ENCODE measurements at regions not wholly inside any gene's neighbourhood (a gene's known extent, or its start where the extent isn't known, plus 50 kb on each side); places are given as distances from the start of the nearest gene placed in this dataset.

GRCh38 chr2:2846332-2847208 lies 515.5 kb upstream of the MYT1L start:
- Histone ChIP-seq H2BK120ac (ENCODE audit: low read depth, low read length) (no peak overlapping the region), H3K27me3 (ENCODE audit: control insufficient read depth, insufficient read depth, low read length) (no peaks in the 10 kb centered on the region), H3K27ac (ENCODE audit: insufficient read depth, low read length) (no peak overlapping the region), H3K14ac (replicated peaks; ENCODE audit: low read depth, low read length) (no peak overlapping the region), H3K4me1 (ENCODE audit: control insufficient read depth, insufficient read depth, low read length) (no peaks in the 10 kb centered on the region), H2BK20ac (ENCODE audit: low read depth, low read length) (no peak overlapping the region), H4K91ac (ENCODE audit: insufficient read depth, low read depth, low read length) (no peak overlapping the region), H3K4ac (ENCODE audit: low read depth, low read length) (no peak overlapping the region), H2AK9ac (replicated peaks; ENCODE audit: low read depth, low read length, poor library complexity) (no peak overlapping the region), H3K4me2 (ENCODE audit: low read depth, low read length) (no peak overlapping the region), H4K5ac (ENCODE audit: low read depth, low read length) (no peak overlapping the region), H3K56ac (ENCODE audit: extremely low read depth, insufficient read depth, low read length) (no peak overlapping the region), H4K20me1 (ENCODE audit: insufficient read depth, low read length) (no peaks in the 10 kb centered on the region), H4K8ac (ENCODE audit: low read depth in 2 of 2, low read length in 2 of 2) (no peak overlapping the region), H2AK5ac (ENCODE audit: low read depth, low read length) (no peak overlapping the region), H3K36me3 (ENCODE audit: control insufficient read depth, insufficient read depth, low read length) (no peaks in the 10 kb centered on the region), H3K4me3 (ENCODE audit: insufficient read depth, low read depth, low read length) (no peak overlapping the region), H2BK5ac (ENCODE audit: low read depth, low read length, poor library complexity, severe bottlenecking) (no peak overlapping the region), H3K79me1 (ENCODE audit: low read depth in 1 of 2, low read length in 2 of 2) (no peaks in the 10 kb centered on the region), H3K18ac (ENCODE audit: low read depth, low read length) (no peak overlapping the region), H3K9ac (ENCODE audit: low read depth, low read length) (no peak overlapping the region), H2BK15ac (ENCODE audit: low read depth, low read length) (no peak overlapping the region), H3K9me3 (ENCODE audit: control insufficient read depth, insufficient read depth, low read length) (peaks cover 60% of the 10 kb centered on the region), H3K9me1 (ENCODE audit: insufficient read depth, low read length) (no peaks in the 10 kb centered on the region), H3K23ac (ENCODE audit: low read depth, low read length) (no peak overlapping the region), H2AFZ (replicated peaks; ENCODE audit: low read length, poor library complexity) (no peak overlapping the region)
- no peak for DNase-seq
- 20% methylated on average over 2 of the region's 17 CpGs; no CpG with 5 or more reads in 1 of the 2 experiments for WGBS, 2 experiments (ENCODE audit: extremely low coverage in 2 of 2, insufficient read length in 1 of 2)
- ATAC-seq (ENCODE audit: low read depth): no peak
- TF ChIP-seq RFX5 (IDR thresholded peaks at IDR 0.05; ENCODE audit: low read depth, low read length) (no peak), POLR2A (IDR thresholded peaks at IDR 0.05; ENCODE audit: low read depth, low read length) (no peak), ELK1 (IDR thresholded peaks at IDR 0.05; ENCODE audit: borderline replicate concordance, low read depth, low read length) (no peak), CHD1 (IDR thresholded peaks at IDR 0.05; ENCODE audit: low read depth, low read length) (no peak), RCOR1 (IDR thresholded peaks at IDR 0.05; ENCODE audit: insufficient replicate concordance, low read length) (no peak), FOS (IDR thresholded peaks at IDR 0.05; ENCODE audit: low read depth, low read length) (no peak), MAZ (IDR thresholded peaks at IDR 0.05; ENCODE audit: borderline replicate concordance, low read depth, low read length) (no peak), BHLHE40 (IDR thresholded peaks at IDR 0.05; ENCODE audit: low read depth, low read length) (no peak), MAFK (IDR thresholded peaks at IDR 0.05; ENCODE audit: low read depth, low read length) (no peak), NFE2L2 (IDR thresholded peaks at IDR 0.05; ENCODE audit: low read depth, low read length) (no peak), CEBPB (IDR thresholded peaks at IDR 0.05; ENCODE audit: low read depth, low read length) (no peak), CTCF (conservative IDR thresholded peaks at IDR 0.05; ENCODE audit: low read depth, low read length) (no peak), SMC3 (IDR thresholded peaks at IDR 0.05; ENCODE audit: low read depth, low read length) (no peak), USF2 (IDR thresholded peaks at IDR 0.05; ENCODE audit: low read depth, low read length) (no peak), MXI1 (IDR thresholded peaks at IDR 0.05; ENCODE audit: borderline replicate concordance, low read depth, low read length) (no peak), RAD21 (IDR thresholded peaks at IDR 0.05; ENCODE audit: low read length) (no peak)
- BruUV-seq (replicated peaks): no TSS peak
- POLR2A ChIA-PET (ENCODE audit: unreplicated experiment): no interaction called here
- CTCF ChIA-PET: no interaction called here
- intact Hi-C loops (cut with micrococcal nuclease) (no loop called here), in situ Hi-C loops (cut with MboI; ENCODE audit: low sequenced_read_pairs) (no loop called here), dilution Hi-C loops (cut with HindIII; ENCODE audit: low sequenced_read_pairs, unreplicated experiment) (no loop called here)
